ENCODE measurements at regions not wholly inside any gene's neighbourhood (a gene's known extent, or its start where the extent isn't known, plus 50 kb on each side); places are given as distances from the start of the nearest gene placed in this dataset.
"Not testable (repeated sequence)": the region's sequence is repeated elsewhere in the genome, so short reads cannot be mapped to it uniquely, and the experiment has no call there.

GRCh38 chr3:3648988-3649679 is 150.1 kb upstream of the LRRN1 start:
- Histone ChIP-seq H3K4me1 (ENCODE audit: control insufficient read depth in 1 of 2, insufficient read depth in 2 of 2, low read length in 2 of 2) (peaks cover 17 to 21% of the 10 kb centered on the region in 2 donors), H3K36me3 (replicated peaks in 1 of 2; ENCODE audit: control insufficient read depth in 1 of 2, insufficient read depth in 2 of 2, low read length in 2 of 2) (no peaks in the 10 kb centered on the region), H3K27me3 (ENCODE audit: control insufficient read depth in 2 of 2, insufficient read depth in 2 of 2, low read length in 2 of 2) (no peaks in the 10 kb centered on the region), H3K9ac (ENCODE audit: insufficient read depth, low read length, poor library complexity, severe bottlenecking) (no peak overlapping the region), H3K4me2 (replicated peaks; ENCODE audit: extremely low read depth, low read length, poor library complexity, severe bottlenecking) (no peak overlapping the region), H2AFZ (ENCODE audit: insufficient read depth, low read depth, low read length, poor library complexity, severe bottlenecking) (no peak overlapping the region), H3K27ac (ENCODE audit: low read depth in 1 of 2, low read length in 2 of 2) (no peak overlapping the region), H3K79me2 (ENCODE audit: insufficient read depth, low read length) (no peaks in the 10 kb centered on the region), H3K4me3 (replicated peaks in 1 of 3; ENCODE audit: low read depth in 2 of 3, low read length in 3 of 3) (no peak overlapping the region), H4K20me1 (ENCODE audit: insufficient read depth, low read length) (no peaks in the 10 kb centered on the region), H3K9me3 (replicated peaks in 1 of 2; ENCODE audit: control insufficient read depth in 1 of 2, insufficient read depth in 1 of 2, low read length in 2 of 2) (no peaks in the 10 kb centered on the region)
- no peak for TF ChIP-seq CTCF (IDR thresholded peaks at IDR 0.05)
- peaks cover 0 to 3% (median 0%) of the 10 kb centered on the region in 3 donors for H3K27me3 Mint-ChIP-seq (ENCODE audit: low read depth in 3 of 3)
- H3K27ac Mint-ChIP-seq: no peak overlapping the region
- 100% methylated on average over 3 of the region's 5 CpGs for WGBS (ENCODE audit: insufficient coverage)
- intact Hi-C loops (cut with micrococcal nuclease): no loop called here
- DNase-seq: no peak
- peaks cover 20% of the 10 kb centered on the region for H3K4me1 Mint-ChIP-seq
- H3K9me3 Mint-ChIP-seq: peaks cover 0 to 5% (median 0%) of the 10 kb centered on the region in 7 donors
- no peaks in the 10 kb centered on the region for H3K36me3 Mint-ChIP-seq
- H3K4me3 Mint-ChIP-seq: no peak overlapping the region

DNA sequence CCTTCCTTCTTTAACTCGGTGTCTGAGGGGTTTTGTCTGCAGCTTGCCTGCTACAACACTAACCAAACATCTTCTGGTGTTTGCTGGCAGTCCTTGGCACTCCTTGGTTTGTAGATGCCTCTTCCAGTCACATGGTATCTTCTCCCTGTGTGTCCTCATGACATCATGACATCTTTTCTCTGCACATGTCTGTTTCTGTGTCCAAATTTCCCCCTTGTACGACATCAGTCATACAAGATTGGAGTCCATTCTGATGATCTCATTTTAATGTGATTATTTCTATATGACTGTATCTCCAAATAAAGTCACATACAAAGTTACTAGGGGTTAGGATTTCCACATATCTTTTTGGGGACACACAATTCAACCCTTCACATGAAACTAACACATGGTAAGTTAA is 152.3 kb upstream of the LRRN1 start:
- no peak for TF ChIP-seq CTCF (IDR thresholded peaks at IDR 0.05)
- peak overlapping the region in 4 of 7 donors; percentile 15 to 72 (median 40) for H3K27ac Mint-ChIP-seq
- WGBS (ENCODE audit: insufficient coverage): no CpG with 5 or more reads among the region's 2 CpGs

DNA sequence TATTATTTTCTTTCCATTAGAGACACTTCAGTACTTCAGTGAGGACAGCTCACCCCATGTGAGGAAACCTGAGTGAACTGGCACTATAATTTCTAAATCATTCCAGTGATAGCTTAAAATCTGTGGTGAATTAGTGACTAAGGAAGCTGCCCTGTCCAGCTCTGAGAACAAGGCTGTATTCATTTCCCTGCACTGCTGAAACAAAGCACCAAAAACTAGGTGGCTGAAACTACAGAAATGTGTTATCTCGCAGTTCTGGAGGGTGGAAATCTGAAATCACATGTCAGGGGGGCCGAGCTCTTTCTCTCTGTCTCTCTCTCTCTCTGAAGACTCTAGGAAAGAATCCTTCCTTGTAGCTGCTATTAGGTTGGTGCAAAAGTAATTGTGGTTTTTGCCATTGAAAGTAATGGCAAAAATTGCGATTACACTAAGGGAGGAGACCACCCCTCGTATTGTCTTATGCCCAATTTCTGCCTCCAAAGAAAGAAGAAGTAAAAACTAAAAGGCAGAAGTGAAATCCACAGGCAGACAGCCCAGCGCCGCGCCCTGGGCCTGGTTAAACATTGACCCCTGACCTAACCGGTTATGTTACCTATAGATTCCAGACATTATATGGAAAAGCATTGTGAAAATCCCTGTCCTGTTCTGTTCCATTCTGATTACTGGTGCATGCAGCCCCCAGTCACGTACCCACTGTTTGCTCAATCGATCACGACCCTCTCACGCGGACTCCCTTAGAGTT is 153.0 kb upstream of the LRRN1 start:
- Mint-ChIP-seq H3K4me3 (peak overlapping the region in 1 of 2 donors; percentile 79), H3K27ac (peak overlapping the region in 5 of 7 donors; percentile 11 to 72 (median 44)), H3K4me1 (peaks cover 20% of the 10 kb centered on the region)
- WGBS (ENCODE audit: insufficient coverage): 56% methylated on average over 5 of the region's 13 CpGs
- H3K4me1 ChIP-seq (ENCODE audit: control insufficient read depth in 1 of 2, insufficient read depth in 2 of 2, low read length in 2 of 2): peaks cover 17 to 21% of the 10 kb centered on the region in 2 donors
- DNase-seq; intact Hi-C loops (cut with micrococcal nuclease); H3K27me3 ChIP-seq (ENCODE audit: control insufficient read depth in 2 of 2, insufficient read depth in 2 of 2, low read length in 2 of 2); H3K79me2 ChIP-seq (ENCODE audit: insufficient read depth, low read length); H3K9me3 Mint-ChIP-seq; H3K4me2 ChIP-seq (replicated peaks; ENCODE audit: extremely low read depth, low read length, poor library complexity, severe bottlenecking); H3K27me3 Mint-ChIP-seq (ENCODE audit: low read depth in 3 of 3); H3K9ac ChIP-seq (ENCODE audit: insufficient read depth, low read length, poor library complexity, severe bottlenecking); H3K36me3 ChIP-seq (replicated peaks in 1 of 2; ENCODE audit: control insufficient read depth in 1 of 2, insufficient read depth in 2 of 2, low read length in 2 of 2); H3K27ac ChIP-seq (ENCODE audit: low read depth in 1 of 2, low read length in 2 of 2); H4K20me1 ChIP-seq (ENCODE audit: insufficient read depth, low read length); H3K9me3 ChIP-seq (replicated peaks in 1 of 2; ENCODE audit: control insufficient read depth in 1 of 2, insufficient read depth in 1 of 2, low read length in 2 of 2); H2AFZ ChIP-seq (ENCODE audit: insufficient read depth, low read depth, low read length, poor library complexity, severe bottlenecking); H3K4me3 ChIP-seq (replicated peaks in 1 of 3; ENCODE audit: low read depth in 2 of 3, low read length in 3 of 3); H3K36me3 Mint-ChIP-seq: not testable (repeated sequence)

More for the DNA sequence above, 152.3 kb upstream of the LRRN1 start:
- DNase-seq: peak in 1 of 3 donors; percentile 24
- Histone ChIP-seq H3K4me3 (replicated peaks in 1 of 3; ENCODE audit: low read depth in 2 of 3, low read length in 3 of 3) (no peak overlapping the region), H3K9ac (ENCODE audit: insufficient read depth, low read length, poor library complexity, severe bottlenecking) (no peak overlapping the region), H3K27ac (ENCODE audit: low read depth in 1 of 2, low read length in 2 of 2) (no peak overlapping the region), H3K4me2 (replicated peaks; ENCODE audit: extremely low read depth, low read length, poor library complexity, severe bottlenecking) (no peak overlapping the region), H2AFZ (ENCODE audit: insufficient read depth, low read depth, low read length, poor library complexity, severe bottlenecking) (no peak overlapping the region), H3K27me3 (ENCODE audit: control insufficient read depth in 2 of 2, insufficient read depth in 2 of 2, low read length in 2 of 2) (no peaks in the 10 kb centered on the region), H4K20me1 (ENCODE audit: insufficient read depth, low read length) (no peaks in the 10 kb centered on the region), H3K9me3 (replicated peaks in 1 of 2; ENCODE audit: control insufficient read depth in 1 of 2, insufficient read depth in 1 of 2, low read length in 2 of 2) (no peaks in the 10 kb centered on the region), H3K4me1 (ENCODE audit: control insufficient read depth in 1 of 2, insufficient read depth in 2 of 2, low read length in 2 of 2) (peaks cover 17 to 21% of the 10 kb centered on the region in 2 donors), H3K36me3 (replicated peaks in 1 of 2; ENCODE audit: control insufficient read depth in 1 of 2, insufficient read depth in 2 of 2, low read length in 2 of 2) (no peaks in the 10 kb centered on the region), H3K79me2 (ENCODE audit: insufficient read depth, low read length) (no peaks in the 10 kb centered on the region)
- H3K4me1 Mint-ChIP-seq: peaks cover 20% of the 10 kb centered on the region
- H3K9me3 Mint-ChIP-seq: peaks cover 0 to 3% (median 0%) of the 10 kb centered on the region in 7 donors
- H3K4me3 Mint-ChIP-seq: no peak overlapping the region
- no peaks in the 10 kb centered on the region for H3K36me3 Mint-ChIP-seq
- H3K27me3 Mint-ChIP-seq (ENCODE audit: low read depth in 3 of 3): peaks cover 0 to 5% (median 3%) of the 10 kb centered on the region in 3 donors
- intact Hi-C loops (cut with micrococcal nuclease): no loop called here
